Central memory CD8-positive, alpha-beta T cell (primary cell): ENCODE measurements at regions not wholly inside any gene's neighbourhood (a gene's known extent, or its start where the extent isn't known, plus 50 kb on each side); places are given as distances from the start of the nearest gene placed in this dataset.

ENCODE experiments used
- ATAC-seq: fragments of 150-1000 bp; cut with Tn5 transposase; replicated peaks from 2 replicates; pipeline ENCODE4 v1.10.0; 2022; ENCODE audit warnings: mild to moderate bottlenecking, moderate FRiP score, moderate number of reproducible peaks; ENCODE audit not compliant: poor library complexity, severe bottlenecking; ENCODE audit errors: extremely low read depth
- DNase-seq, 2 donors: peaks; one replicate each; pipeline ENCODE4 v3.0.0; 2021; ENCODE audit warnings: low spot score in 2 of 2
- H3K27ac Mint-ChIP-seq: one replicate; pipeline ENCODE4 v1.8.0; 2022; ENCODE audit warnings: low read depth, mild to moderate bottlenecking, moderate library complexity, mixed read lengths
- H3K27me3 Mint-ChIP-seq: one replicate; pipeline ENCODE4 v1.8.0; 2022; ENCODE audit warnings: mixed read lengths
- H3K36me3 Mint-ChIP-seq: one replicate; pipeline ENCODE4 v1.8.0; 2022; ENCODE audit warnings: mild to moderate bottlenecking, moderate library complexity, mixed read lengths; ENCODE audit not compliant: insufficient read depth
- H3K4me1 Mint-ChIP-seq: one replicate; pipeline ENCODE4 v1.8.0; 2022; ENCODE audit warnings: mixed read lengths
- H3K4me3 Mint-ChIP-seq: one replicate; pipeline ENCODE4 v1.8.0; 2022; ENCODE audit warnings: mild to moderate bottlenecking, moderate library complexity, mixed read lengths
- H3K9me3 Mint-ChIP-seq: one replicate; pipeline ENCODE4 v1.8.0; 2022; ENCODE audit warnings: mixed read lengths

DNA sequence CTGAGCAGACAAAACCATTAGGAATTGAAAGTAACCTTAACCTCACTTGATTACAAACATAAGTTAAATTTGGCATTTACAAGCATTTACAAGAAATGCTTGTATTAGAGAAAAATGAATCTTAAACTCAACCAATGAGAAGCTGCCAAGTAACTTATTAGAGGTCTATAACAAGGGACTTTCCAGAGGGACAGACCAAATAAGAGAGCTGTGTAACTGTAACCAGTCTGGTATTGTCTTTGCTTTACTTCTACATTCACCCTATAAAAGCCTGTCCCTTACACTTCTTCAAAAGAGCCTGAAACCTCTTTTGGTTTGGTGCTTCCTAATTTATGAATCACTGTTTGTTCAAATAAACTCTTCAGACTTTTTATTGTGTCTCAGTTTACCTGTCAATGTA, 450.0 kb upstream of the FAR2 start:
- DNase-seq (no peak), ATAC-seq (no peak)
- H3K4me3 Mint-ChIP-seq: no peak overlapping the region
- no peak overlapping the region for H3K27ac Mint-ChIP-seq
- H3K4me1 Mint-ChIP-seq: peaks cover 5% of the 10 kb centered on the region
- no peaks in the 10 kb centered on the region for H3K36me3 Mint-ChIP-seq
- peaks cover 5% of the 10 kb centered on the region for H3K9me3 Mint-ChIP-seq
- no peaks in the 10 kb centered on the region for H3K27me3 Mint-ChIP-seq

DNA sequence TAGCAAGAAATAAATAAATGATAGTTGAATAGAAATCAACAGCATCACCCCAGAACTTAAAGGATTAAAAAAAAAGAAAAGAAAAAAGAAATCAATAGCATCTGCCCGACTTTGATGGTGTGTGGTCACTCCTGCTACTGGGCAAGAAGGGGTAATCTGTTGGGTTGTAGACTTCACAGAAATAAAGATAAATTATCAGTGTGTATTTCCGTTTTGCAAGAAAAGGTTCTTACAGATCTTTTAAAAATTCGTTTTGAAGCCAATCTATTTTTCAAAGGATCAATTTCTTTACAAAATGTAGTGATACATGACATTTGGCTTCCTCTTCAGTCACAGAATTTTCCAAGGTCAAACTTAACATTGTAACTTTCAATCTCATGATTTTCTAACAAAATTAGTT, 448.9 kb upstream of the FAR2 start:
- ATAC-seq: no peak
- peaks cover 5% of the 10 kb centered on the region for H3K9me3 Mint-ChIP-seq
- no peak overlapping the region for H3K4me3 Mint-ChIP-seq
- no peaks in the 10 kb centered on the region for H3K36me3 Mint-ChIP-seq
- H3K27me3 Mint-ChIP-seq: no peaks in the 10 kb centered on the region
- no peak for DNase-seq
- no peak overlapping the region for H3K27ac Mint-ChIP-seq
- peaks cover 5% of the 10 kb centered on the region for H3K4me1 Mint-ChIP-seq

DNA sequence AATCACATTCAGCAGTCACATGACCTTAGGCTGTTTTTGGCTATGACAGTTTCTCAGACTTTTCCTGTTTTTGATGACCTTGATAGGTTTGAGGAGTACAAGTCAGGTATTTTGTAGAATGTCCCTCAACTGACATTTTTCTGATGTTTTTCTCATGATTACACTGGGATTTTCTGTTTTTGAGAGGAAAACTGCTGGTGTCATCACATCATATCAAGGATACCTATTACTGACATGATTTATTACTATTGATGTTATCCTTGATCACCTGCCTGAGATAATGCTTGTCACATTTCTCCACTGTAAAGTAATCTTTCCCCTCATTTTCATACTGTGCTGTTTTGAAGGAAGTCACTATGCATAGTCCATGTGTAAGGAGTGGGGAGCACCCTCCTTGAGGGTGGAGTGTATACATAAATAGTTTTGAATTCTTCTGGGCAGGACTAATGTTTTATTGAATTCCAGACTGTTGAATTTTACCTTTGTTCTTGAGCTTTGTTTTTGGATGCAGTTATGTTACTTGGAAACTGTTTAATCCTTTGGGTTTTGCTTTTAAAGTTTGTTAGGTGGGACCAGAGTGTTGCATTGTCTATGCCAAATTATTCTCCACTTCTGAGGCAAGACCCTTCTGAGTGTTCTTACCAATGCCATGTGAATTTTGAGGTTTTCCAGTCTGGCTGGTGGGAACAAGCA, 444.5 kb upstream of the FAR2 start:
- H3K4me1 Mint-ChIP-seq: no peaks in the 10 kb centered on the region
- no peaks in the 10 kb centered on the region for H3K36me3 Mint-ChIP-seq
- no peaks in the 10 kb centered on the region for H3K27me3 Mint-ChIP-seq
- peaks cover 6% of the 10 kb centered on the region for H3K9me3 Mint-ChIP-seq
- DNase-seq (no peak), ATAC-seq (no peak)
- no peak overlapping the region for H3K4me3 Mint-ChIP-seq
- no peak overlapping the region for H3K27ac Mint-ChIP-seq

DNA sequence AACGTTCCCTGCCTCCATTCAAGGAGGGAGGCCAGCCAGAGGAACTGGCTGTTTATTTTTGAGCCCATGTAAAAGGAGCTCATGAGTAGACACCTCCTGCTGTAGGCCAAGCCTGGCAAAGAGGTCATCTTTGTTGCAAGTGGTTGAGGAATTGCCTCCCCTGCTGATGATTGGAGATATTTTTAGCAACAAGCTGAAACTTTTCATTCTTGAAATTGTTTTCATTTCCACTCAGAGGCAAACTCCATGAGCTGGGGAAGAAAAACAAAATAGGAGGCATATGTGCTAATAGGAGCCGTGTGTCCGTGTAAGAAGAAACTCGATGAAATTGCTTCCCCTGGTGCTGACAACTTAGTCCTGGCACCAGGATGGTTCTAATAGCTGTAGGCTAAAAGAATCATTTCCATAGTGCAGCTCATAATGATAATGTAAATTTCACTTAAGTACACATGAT, 440.1 kb upstream of the FAR2 start:
- H3K4me1 Mint-ChIP-seq: no peaks in the 10 kb centered on the region
- H3K4me3 Mint-ChIP-seq: no peak overlapping the region
- H3K36me3 Mint-ChIP-seq: no peaks in the 10 kb centered on the region
- DNase-seq (no peak), ATAC-seq (no peak)
- no peaks in the 10 kb centered on the region for H3K27me3 Mint-ChIP-seq
- no peak overlapping the region for H3K27ac Mint-ChIP-seq
- H3K9me3 Mint-ChIP-seq: peaks cover 6% of the 10 kb centered on the region

DNA sequence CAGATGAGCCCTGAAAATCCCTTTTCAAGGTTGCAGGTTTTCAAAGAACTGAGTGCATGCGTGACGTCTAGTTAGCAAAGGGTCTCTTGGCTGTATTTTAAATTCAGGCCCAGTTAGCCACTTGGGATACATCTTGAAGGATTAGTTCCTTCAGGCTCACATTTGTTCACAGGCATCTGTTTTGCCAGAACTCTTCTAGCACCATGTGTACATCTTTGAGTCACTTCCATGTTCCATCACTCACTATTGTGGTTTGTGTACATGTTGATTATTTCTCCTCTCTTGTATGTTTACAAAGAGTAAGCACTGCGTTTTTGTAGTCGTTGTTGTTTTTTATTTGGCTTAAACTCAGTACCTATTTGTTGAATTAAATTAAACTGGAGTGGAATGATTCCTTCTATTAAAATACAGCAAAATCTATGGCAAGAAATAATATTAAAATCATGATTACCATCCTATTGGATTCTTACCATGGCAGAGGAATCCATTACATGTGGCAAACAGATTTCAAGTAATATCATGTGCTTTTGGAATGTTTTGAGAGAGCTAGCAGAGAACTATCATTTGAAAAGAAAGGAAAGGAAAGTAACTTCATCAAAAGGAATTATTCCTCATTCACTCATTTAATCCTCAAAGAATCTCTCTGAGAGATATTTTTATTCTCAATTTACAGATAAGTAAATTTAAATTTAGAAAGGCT, 438.9 kb upstream of the FAR2 start:
- no peak overlapping the region for H3K4me3 Mint-ChIP-seq
- no peak for DNase-seq

DNA sequence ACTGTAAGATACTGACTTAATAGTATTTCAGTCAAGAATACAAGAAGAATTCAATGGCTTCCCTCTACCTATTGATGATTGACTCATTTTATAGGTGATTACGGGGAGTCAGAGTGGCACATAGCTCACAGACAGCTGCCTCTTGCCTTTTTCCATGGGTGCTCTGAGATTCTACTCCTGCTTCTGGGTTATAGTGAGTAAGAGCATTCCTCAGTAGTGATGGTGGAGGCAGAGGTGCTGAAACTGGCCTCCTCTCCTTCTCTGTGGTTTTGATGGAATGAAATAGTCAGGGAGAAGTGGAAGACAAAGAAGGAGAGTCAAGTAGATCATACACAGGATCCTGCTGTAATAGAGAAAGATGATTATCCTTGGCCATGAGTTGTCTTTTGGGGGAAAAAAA, 438.2 kb upstream of the FAR2 start:
- Mint-ChIP-seq H3K36me3 (no peaks in the 10 kb centered on the region), H3K27me3 (no peaks in the 10 kb centered on the region), H3K9me3 (peaks cover under 1% of the 10 kb centered on the region), H3K4me1 (no peaks in the 10 kb centered on the region), H3K4me3 (no peak overlapping the region), H3K27ac (no peak overlapping the region)
- no peak for DNase-seq
- no peak for ATAC-seq

More for the DNA sequence above, 438.9 kb upstream of the FAR2 start:
- Mint-ChIP-seq H3K27me3 (no peaks in the 10 kb centered on the region), H3K36me3 (no peaks in the 10 kb centered on the region), H3K9me3 (peaks cover 6% of the 10 kb centered on the region), H3K27ac (no peak overlapping the region), H3K4me1 (no peaks in the 10 kb centered on the region)
- no peak for ATAC-seq

DNA sequence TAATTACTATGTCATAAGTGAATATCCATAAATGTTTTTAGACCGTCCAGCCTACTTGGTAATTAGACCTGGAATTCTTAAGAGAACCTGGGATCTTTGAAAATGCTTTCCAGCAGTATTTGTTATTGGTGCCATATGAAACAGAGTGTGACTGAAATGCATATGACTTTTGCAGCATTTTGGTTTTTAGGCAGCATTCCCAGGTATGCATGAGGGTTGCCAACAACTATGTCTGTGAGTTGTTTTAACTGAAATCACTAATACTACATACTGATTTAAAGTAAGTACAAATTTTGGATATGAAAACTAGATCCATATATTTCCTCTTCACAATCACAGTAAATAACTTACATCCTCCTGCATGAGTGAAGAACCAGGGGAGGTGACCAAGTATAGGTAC, 437.7 kb upstream of the FAR2 start:
- ATAC-seq: no peak
- DNase-seq: no peak
- H3K9me3 Mint-ChIP-seq: no peaks in the 10 kb centered on the region
- no peak overlapping the region for H3K27ac Mint-ChIP-seq
- H3K4me3 Mint-ChIP-seq: no peak overlapping the region
- H3K27me3 Mint-ChIP-seq: no peaks in the 10 kb centered on the region
- no peaks in the 10 kb centered on the region for H3K36me3 Mint-ChIP-seq
- no peaks in the 10 kb centered on the region for H3K4me1 Mint-ChIP-seq

DNA sequence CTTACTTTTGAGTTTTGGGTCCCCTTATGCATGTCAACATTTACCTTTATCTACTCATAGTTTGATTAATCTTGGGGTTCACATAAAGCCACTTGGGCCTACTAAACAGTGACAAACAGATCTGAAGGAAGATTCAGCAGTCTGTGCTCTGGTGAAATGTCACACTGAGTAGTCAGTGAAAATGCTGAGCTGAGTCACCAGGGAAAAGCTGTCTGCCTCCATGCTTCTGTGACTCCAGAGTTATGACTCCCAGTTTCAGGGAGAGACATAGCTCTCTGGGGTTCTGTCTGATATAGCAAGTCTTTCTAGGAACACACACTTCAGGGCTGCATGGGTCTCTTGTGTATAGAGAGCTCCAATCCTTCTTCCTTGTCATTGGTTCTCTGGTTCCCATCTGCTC, 406.3 kb upstream of the FAR2 start:
- DNase-seq (no peak), ATAC-seq (no peak)
- H3K27ac Mint-ChIP-seq: no peak overlapping the region
- H3K27me3 Mint-ChIP-seq: no peaks in the 10 kb centered on the region
- H3K9me3 Mint-ChIP-seq: no peaks in the 10 kb centered on the region
- H3K36me3 Mint-ChIP-seq: no peaks in the 10 kb centered on the region
- H3K4me3 Mint-ChIP-seq: no peak overlapping the region
- no peaks in the 10 kb centered on the region for H3K4me1 Mint-ChIP-seq

DNA sequence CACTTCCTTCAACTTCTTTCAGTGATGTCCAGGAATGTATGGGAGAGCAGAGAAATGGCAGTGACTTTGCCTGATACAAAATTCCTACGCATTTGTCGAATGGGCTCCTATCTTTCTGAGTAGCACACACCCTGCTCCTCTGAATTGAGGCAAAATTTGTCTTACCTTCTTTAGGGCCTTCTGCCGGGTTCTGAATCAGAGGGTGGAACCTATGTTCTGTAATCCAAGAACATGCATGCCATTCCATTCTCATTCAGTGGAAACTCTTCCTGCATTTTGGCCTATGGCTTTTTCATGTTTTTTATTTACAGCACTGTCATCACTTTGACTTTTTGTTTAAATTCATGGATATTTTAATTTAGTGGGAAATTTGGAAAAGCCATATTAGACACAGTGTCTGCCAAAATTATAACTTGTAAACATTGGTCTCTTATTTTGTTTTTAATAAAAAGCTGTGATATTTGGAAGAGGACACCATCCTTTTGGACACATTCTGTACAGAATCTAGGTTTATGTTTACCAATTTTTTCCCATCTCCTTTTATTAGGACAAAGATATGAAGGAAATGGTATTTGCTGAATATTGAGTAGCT, 402.2 kb upstream of the FAR2 start:
- Mint-ChIP-seq H3K27me3 (no peaks in the 10 kb centered on the region), H3K27ac (no peak overlapping the region), H3K36me3 (no peaks in the 10 kb centered on the region), H3K4me1 (no peaks in the 10 kb centered on the region), H3K9me3 (no peaks in the 10 kb centered on the region), H3K4me3 (no peak overlapping the region)
- ATAC-seq (no peak), DNase-seq (no peak)

DNA sequence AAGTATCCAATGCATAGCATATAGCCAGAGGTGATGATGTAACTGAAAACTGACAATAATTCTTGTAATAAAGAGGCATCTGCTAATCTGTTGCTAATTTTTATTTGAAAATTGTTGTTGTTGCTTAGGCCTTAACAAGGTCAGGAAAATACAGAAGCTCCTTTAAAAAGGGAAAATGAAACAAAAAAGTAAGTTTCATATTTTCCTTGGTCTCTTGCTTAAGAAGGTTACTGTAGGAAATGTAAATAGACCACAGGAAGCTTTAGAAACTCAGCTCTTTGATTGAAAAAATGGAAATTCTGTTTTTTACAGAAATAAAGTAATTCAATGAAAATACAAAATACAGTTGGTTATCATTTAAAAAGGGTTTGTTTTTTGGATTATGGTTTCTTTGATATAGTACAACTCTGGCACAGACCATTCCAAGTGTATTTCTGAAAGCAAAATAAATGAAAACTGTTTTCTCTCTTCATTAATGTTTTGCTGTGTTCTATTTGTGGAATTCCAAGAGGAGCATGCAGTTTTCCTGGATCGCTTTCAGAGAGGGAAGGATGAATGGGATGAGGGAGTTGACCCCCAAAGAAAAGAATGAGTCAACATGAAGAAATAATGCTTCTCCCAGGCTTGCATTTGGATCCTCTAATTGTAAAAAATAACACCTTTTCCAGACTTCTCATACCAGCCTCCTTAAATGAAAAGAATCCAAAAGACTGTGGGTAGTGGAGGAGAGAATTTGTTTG, 398.0 kb upstream of the FAR2 start:
- Mint-ChIP-seq H3K27me3 (no peaks in the 10 kb centered on the region), H3K4me1 (no peaks in the 10 kb centered on the region), H3K9me3 (no peaks in the 10 kb centered on the region), H3K27ac (no peak overlapping the region), H3K4me3 (no peak overlapping the region), H3K36me3 (peaks cover 1% of the 10 kb centered on the region)
- ATAC-seq: no peak
- no peak for DNase-seq

DNA sequence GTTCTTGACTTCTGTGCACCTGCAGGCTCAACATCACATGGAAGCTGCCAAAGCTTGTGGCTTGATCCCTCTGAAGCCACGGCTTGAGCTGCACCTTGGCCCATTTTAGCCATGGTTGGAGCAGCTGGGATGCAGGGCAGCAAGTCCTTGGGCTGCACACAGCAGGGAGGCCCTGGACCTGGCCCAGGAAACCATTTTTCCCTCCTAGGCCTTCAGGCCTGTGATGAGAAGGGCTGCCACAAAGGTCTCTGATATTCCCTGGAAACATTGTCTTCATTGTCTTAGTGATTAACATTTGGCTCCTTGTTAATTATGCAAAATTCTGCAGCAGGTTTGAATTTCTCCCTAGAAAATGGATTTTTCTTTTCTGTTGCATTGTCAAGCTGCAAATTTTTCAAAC, 394.1 kb upstream of the FAR2 start:
- Mint-ChIP-seq H3K36me3 (peaks cover 1% of the 10 kb centered on the region), H3K4me3 (no peak overlapping the region), H3K4me1 (no peaks in the 10 kb centered on the region), H3K27me3 (no peaks in the 10 kb centered on the region), H3K27ac (no peak overlapping the region), H3K9me3 (no peaks in the 10 kb centered on the region)
- DNase-seq: no peak
- no peak for ATAC-seq

DNA sequence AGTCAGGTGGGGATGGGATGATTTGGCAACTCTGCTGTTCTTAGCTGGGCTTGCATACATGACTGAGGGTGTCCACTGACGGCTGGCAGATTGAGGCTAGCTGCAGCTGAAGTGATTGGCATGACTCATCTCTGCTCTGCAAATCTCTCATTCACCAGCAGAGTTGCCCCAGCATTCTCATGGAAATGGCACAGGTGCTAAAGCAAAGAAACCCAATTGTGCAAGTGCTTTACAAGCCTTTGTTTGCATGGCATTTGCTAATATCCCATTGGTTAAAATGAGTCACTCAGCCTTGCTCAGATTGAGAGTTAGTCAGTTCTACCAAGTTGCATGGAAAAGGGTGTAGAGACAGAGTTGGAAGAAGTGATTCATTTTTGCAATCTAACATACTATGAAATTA, 389.7 kb upstream of the FAR2 start:
- DNase-seq (no peak), ATAC-seq (no peak)
- no peaks in the 10 kb centered on the region for H3K4me1 Mint-ChIP-seq
- no peak overlapping the region for H3K4me3 Mint-ChIP-seq
- no peaks in the 10 kb centered on the region for H3K36me3 Mint-ChIP-seq
- H3K27ac Mint-ChIP-seq: no peak overlapping the region
- H3K9me3 Mint-ChIP-seq: no peaks in the 10 kb centered on the region
- H3K27me3 Mint-ChIP-seq: no peaks in the 10 kb centered on the region
